Fibroblast of skin of right quadriceps (primary cell): ENCODE measurements at regions not wholly inside any gene's neighbourhood (a gene's known extent, or its start where the extent isn't known, plus 50 kb on each side); places are given as distances from the start of the nearest gene placed in this dataset.
A peak's percentile ranks its signal among the peaks of the same experiment; 100 is the strongest.

Source experiments
- DNase-seq: peaks from one replicate; pipeline ENCODE4 v3.0.0-alpha.2; 2013

- peak; percentile 69 for DNase-seq
Measured at GRCh38 chr4:26141911-26142638, 178.7 kb upstream of the RBPJ start.

- DNase-seq = peak; percentile 46
Measured at GRCh38 chr4:26144526-26145155, 176.2 kb upstream of the RBPJ start.

- DNase-seq = no peak
Measured at GRCh38 chr4:26145212-26145611, 175.6 kb upstream of the RBPJ start.

- no peak for DNase-seq
Measured at GRCh38 chr4:26148927-26149326, 171.9 kb upstream of the RBPJ start.

- DNase-seq = peak; percentile 56
Measured at GRCh38 chr4:26150948-26151347, 169.9 kb upstream of the RBPJ start.

GRCh38 chr4:26151615-26152014, 169.2 kb upstream of the RBPJ start:
- DNase-seq = no peak

GRCh38 chr4:26152056-26152455, 168.8 kb upstream of the RBPJ start:
- DNase-seq = no peak

- no peak for DNase-seq
Measured at GRCh38 chr4:26157541-26157940, 163.3 kb upstream of the RBPJ start.

- no peak for DNase-seq
Measured at GRCh38 chr4:26160591-26160990, 160.2 kb upstream of the RBPJ start.

GRCh38 chr4:26161030-26161824, 159.6 kb upstream of the RBPJ start:
- no peak for DNase-seq

- no peak for DNase-seq
Measured at GRCh38 chr4:26162101-26162500, 158.7 kb upstream of the RBPJ start.

GRCh38 chr4:26163425-26164362, 157.1 kb upstream of the RBPJ start:
- DNase-seq = no peak

GRCh38 chr4:26171501-26171900, 149.3 kb upstream of the RBPJ start:
- no peak for DNase-seq

GRCh38 chr4:26171941-26172340, 148.9 kb upstream of the RBPJ start:
- DNase-seq = peak; percentile 69

GRCh38 chr4:26173619-26174018, 147.2 kb upstream of the RBPJ start:
- no peak for DNase-seq

GRCh38 chr4:26174027-26174426, 146.8 kb upstream of the RBPJ start:
- no peak for DNase-seq

GRCh38 chr4:26175006-26175786, 145.6 kb upstream of the RBPJ start:
- no peak for DNase-seq

GRCh38 chr4:26175905-26176470, 144.8 kb upstream of the RBPJ start:
- DNase-seq = no peak

- DNase-seq = peak; percentile 73
Measured at GRCh38 chr4:26176598-26177149, 144.1 kb upstream of the RBPJ start.

GRCh38 chr4:26178854-26179253, 142.0 kb upstream of the RBPJ start:
- DNase-seq = no peak

GRCh38 chr4:26179316-26179760, 141.5 kb upstream of the RBPJ start:
- DNase-seq = no peak
